ENCODE measurements at regions not wholly inside any gene's neighbourhood (a gene's known extent, or its start where the extent isn't known, plus 50 kb on each side); places are given as distances from the start of the nearest gene placed in this dataset.

DNA sequence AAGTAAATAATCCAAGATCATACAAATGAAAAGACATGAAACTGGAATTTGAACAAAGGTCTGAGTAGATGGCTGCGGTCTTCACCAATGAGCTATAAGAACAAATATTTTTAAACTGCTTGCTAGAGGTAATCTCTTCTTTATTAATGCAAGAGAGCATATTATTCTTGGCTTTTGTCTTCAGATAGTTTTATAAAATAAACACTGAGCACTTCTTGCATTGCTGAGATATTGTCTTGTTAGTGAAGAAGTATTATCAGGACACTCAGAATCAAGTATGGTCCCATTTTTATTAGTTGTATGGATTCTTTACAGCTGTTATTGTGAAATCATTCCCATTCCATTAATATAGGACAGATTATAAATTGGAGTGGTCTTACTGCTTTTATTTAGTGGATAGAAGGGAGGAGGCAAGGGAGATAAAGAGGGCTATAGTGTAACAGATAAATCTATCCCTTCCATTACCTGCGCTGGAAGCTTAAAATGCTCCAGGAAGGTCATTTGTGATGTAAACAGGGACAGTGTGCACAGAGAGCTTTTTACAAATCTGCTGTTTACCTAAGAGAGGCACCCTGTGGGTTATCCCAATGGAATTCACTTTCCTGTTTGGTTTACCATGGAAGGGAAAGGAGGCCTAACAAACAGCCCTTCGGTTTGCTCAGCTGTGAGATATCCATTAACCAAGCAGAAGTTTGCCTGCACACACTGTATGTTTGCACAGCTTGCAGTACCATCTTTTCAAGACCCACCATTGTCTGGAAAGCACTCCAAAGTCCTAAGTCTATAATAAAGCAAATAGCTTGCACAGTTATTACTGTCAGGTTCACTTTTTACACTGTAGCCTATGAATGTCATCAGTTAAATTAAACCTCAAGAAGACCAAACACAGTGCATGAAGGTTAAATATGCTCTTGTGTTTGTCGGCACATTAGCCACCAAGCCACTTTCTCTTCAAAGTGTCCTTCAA, 347.7 kb upstream of the TGFBR2 start:
- Histone ChIP-seq H3K27me3 (no peaks in the 10 kb centered on the region), H3K36me3 (no peaks in the 10 kb centered on the region), H3K9me3 (no peaks in the 10 kb centered on the region), H3K4me1 (no peaks in the 10 kb centered on the region), H3K4me3 (replicated peaks in 1 of 3) (no peak overlapping the region), H3K27ac (no peak overlapping the region)
- no peak for DNase-seq
- intact Hi-C loops (cut with DNase I), result no loop called here
- TF ChIP-seq POLR2A (IDR thresholded peaks at IDR 0.05) (no peak), CTCF (IDR thresholded peaks at IDR 0.05) (no peak)
- WGBS, 2 donors, result 79 to 82% methylated on average over 4 of the region's 4 CpGs

- Histone ChIP-seq H3K27me3 (no peaks in the 10 kb centered on the region), H3K27ac (no peak overlapping the region), H3K4me1 (no peaks in the 10 kb centered on the region), H3K4me3 (replicated peaks in 1 of 3) (no peak overlapping the region), H3K36me3 (no peaks in the 10 kb centered on the region), H3K9me3 (no peaks in the 10 kb centered on the region)
- DNase-seq, result no peak
- intact Hi-C loops (cut with DNase I), result no loop called here
- TF ChIP-seq CTCF (IDR thresholded peaks at IDR 0.05) (no peak), POLR2A (IDR thresholded peaks at IDR 0.05) (no peak)
- 83 to 95% methylated on average over 2 of the region's 2 CpGs for WGBS, 2 donors
Measured at GRCh38 chr3:30259730-30260129, 346.7 kb upstream of the TGFBR2 start.

GRCh38 chr3:30260762-30261161, 345.6 kb upstream of the TGFBR2 start:
- no peak for DNase-seq
- Histone ChIP-seq H3K4me3 (replicated peaks in 1 of 3) (no peak overlapping the region), H3K36me3 (no peaks in the 10 kb centered on the region), H3K27me3 (no peaks in the 10 kb centered on the region), H3K27ac (no peak overlapping the region), H3K4me1 (no peaks in the 10 kb centered on the region), H3K9me3 (no peaks in the 10 kb centered on the region)
- intact Hi-C loops (cut with DNase I), result no loop called here
- 48 to 59% methylated on average over 3 of the region's 3 CpGs for WGBS, 2 donors
- TF ChIP-seq CTCF (IDR thresholded peaks at IDR 0.05) (no peak), POLR2A (IDR thresholded peaks at IDR 0.05) (no peak)

DNA sequence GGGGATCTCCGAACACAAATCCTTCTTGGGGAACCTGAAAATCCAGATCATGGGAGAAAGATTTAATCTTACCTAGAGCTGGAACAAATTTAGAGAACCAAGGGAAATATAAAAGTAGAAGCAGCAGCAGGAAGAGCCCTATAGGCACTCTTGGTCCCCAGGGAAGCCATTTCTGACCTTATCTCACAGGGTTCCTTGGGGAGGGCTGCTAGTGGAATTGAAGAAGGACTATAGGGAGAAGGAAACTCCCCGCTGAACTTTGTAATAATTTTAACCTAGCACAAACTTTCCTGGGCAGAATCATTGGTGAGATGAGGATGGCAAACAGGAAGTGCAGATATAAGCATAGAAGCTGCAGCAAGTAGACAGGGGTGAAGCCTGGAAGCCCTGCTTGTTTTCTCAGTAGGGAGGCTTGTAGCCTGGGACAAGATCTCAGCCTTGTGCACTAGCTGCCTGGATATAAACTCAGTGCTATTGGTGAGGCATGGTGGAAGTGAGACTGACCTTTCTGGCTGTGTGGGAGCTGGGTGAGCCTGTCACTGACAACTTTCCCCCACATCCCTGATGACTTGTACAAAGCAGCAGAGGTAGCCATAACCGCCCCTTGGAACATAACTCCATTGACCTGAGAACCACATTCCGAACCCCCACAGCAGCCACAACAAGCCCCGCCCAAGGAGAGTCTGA, 343.0 kb upstream of the TGFBR2 start:
- Histone ChIP-seq H3K4me1 (no peaks in the 10 kb centered on the region), H3K27me3 (no peaks in the 10 kb centered on the region), H3K36me3 (no peaks in the 10 kb centered on the region), H3K4me3 (replicated peaks in 1 of 3) (no peak overlapping the region), H3K27ac (no peak overlapping the region), H3K9me3 (no peaks in the 10 kb centered on the region)
- TF ChIP-seq POLR2A (IDR thresholded peaks at IDR 0.05) (no peak), CTCF (IDR thresholded peaks at IDR 0.05) (no peak)
- no peak for DNase-seq
- intact Hi-C loops (cut with DNase I), result no loop called here
- WGBS, 2 donors, result 82 to 92% methylated on average over 5 of the region's 5 CpGs

GRCh38 chr3:30263925-30264313, 342.5 kb upstream of the TGFBR2 start:
- DNase-seq, result peak in 1 of 2 donors; percentile 2
- Histone ChIP-seq H3K27me3 (no peaks in the 10 kb centered on the region), H3K9me3 (no peaks in the 10 kb centered on the region), H3K4me3 (replicated peaks in 1 of 3) (no peak overlapping the region), H3K27ac (no peak overlapping the region), H3K4me1 (no peaks in the 10 kb centered on the region), H3K36me3 (no peaks in the 10 kb centered on the region)
- TF ChIP-seq CTCF (IDR thresholded peaks at IDR 0.05) (no peak), POLR2A (IDR thresholded peaks at IDR 0.05) (no peak)
- 68 to 91% methylated on average over 4 of the region's 4 CpGs for WGBS, 2 donors
- intact Hi-C loops (cut with DNase I), result no loop called here
